Stimulated activated CD4-positive, alpha-beta T cell treated with anti-CD3 and anti-CD28 coated beads, Interleukin-1b, Interleukin-23, amount 100 ng/mL, for 48 hours (primary cell): ENCODE measurements at regions not wholly inside any gene's neighbourhood (a gene's known extent, or its start where the extent isn't known, plus 50 kb on each side); places are given as distances from the start of the nearest gene placed in this dataset.

Source experiments
- DNase-seq: peaks from one replicate; pipeline ENCODE4 v3.0.0-alpha.2; 2020

GRCh38 chr12:92488735-92489134 is 214.1 kb upstream of the PLEKHG7 start:
- DNase-seq: no peak

- no peak for DNase-seq
These were observed 215.7 kb upstream of the PLEKHG7 start for GRCh38 chr12:92487138-92487485.

GRCh38 chr12:92486443-92487137 is 216.2 kb upstream of the PLEKHG7 start:
- no peak for DNase-seq

DNA sequence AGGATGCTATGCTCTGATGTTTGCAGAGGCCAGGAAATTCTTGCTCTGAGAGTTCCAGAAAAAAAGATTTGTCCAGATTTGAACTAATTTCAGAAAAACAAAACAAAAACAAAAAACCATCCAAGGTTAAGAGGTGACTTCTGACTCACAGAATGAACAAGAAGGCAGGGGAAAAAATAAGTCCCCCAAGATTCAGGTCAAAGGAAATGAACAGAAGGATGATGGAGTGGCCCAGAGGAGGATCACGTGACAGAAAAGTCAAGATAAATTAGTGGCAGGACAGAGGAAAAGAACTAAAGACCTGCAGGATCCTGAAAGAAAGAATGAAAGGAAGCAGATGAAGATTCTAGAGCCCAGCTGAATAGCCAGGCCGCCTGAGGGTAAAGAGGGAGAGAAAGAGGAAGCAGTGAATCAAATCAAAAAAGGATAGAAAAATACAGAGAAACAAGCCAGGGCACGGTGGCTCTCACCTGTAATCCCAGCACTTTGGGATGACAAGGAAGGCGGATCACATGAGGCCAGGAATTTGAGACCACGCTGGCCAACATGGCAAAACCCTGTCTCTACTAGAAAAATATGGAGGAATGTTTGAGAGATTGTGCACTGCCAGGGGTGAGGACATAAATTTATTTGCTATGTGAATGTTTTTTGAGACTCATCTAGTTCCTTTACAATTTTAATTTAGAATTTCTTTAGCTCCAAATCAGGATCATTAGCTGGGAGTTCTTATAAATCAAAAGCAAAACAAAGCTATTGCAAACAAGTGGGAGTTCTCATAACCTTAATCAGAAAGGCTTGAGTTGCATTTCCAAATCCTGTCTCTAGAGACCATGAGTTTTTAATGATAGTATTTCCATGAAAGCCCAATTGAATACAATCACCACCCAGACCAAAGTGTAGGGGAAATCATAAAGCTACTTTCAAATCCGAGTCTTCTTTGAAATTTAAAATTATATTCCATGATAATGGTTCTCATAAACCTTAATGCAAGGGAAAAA is 217.1 kb upstream of the PLEKHG7 start:
- no peak for DNase-seq

DNA sequence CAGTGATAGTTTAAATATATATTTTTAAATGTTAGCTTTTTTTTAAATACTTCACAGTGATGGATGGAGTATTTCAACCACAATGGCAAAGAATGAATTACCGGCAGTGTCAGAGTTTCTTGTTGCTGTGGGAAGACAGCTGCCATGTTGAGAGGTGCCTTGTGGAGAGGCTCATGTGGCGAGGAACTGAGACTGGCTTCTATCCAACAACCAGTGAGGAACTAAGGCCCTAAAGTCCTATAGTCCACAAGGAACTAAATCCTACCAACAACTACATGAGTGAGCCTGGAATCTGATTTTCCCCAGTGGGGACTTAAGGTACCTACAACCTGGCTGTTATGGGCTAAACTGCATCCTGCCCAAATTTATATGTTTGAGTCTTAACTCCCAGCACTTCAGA is 220.2 kb upstream of the PLEKHG7 start:
- DNase-seq: no peak

- no peak for DNase-seq
These were observed 221.7 kb upstream of the PLEKHG7 start for GRCh38 chr12:92481066-92481465.

DNA sequence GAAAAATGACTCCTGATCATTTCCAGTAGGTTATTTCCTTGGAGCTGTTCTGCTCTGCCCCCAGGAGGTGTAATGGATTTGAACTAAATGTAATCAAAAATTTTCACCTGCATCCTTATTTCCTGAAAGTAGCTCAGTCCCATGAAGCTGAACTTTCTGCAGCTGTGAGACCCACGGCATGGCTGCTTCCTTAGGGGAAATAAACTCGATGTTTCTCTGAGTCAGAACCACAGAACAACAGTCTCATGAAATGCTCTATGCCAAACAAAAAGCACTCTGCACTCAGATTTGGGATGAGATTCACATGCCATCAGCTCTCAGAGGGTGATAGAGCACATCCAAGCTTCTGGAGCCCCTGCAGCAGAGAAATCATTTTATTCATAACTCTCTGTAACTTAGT is 224.1 kb upstream of the PLEKHG7 start:
- DNase-seq: no peak

DNA sequence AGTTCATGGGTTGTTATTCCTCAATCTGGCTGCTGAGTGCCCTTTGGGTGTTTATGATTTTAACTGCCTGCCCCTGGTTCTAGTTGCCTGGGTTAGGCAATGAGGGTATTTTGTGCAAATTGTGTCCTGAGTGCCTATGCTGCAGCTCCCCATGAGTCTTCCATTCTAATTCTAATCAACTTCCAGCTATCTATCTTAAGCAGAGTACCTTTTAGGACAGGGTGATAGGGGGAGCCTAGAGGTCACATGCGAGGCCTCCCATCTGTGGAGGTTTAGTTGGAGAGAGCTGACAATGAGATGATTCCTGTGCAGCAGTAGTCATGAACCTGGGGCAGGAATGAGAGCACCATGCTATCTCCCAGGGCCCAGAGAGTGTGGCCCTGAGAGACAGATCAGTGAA is 225.9 kb upstream of the PLEKHG7 start:
- DNase-seq: no peak

DNA sequence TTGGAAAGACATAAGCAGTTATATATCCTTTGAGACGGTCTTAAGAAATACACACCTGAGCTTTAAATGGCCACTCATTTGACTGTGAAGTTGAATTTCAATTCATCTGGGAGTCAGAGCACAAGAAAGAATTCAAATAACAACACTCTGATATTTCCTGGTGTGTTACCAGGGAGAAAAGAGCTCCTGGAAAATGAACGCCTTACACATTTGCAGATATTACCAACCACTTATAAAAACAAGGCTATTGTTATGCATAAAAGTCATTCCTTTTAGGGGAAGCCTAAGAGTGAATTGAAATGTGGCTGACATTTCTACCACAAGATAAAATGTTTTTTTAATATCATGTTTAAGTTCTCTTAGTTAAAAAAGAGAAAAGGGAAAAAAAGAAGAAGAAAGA is 229.2 kb upstream of the PLEKHG7 start:
- no peak for DNase-seq

DNA sequence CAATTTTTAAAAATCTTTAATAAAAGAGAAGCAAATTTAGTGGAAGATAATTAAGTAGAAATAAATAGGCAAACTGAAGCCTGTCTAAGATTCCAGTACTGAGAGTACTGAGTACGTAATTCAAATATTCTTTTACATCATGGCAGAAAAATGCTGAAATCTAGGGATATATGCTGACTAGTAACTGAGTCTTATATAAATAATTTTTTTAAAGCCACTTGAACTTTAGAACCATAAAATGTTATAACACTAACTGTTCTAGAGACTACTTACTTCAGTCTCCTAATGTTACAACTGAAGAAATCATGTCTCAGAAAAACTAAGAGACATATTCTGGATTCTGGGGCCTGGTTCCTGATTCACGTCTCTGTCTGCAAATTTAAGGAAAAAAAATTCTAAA is 230.6 kb upstream of the PLEKHG7 start:
- no peak for DNase-seq

DNA sequence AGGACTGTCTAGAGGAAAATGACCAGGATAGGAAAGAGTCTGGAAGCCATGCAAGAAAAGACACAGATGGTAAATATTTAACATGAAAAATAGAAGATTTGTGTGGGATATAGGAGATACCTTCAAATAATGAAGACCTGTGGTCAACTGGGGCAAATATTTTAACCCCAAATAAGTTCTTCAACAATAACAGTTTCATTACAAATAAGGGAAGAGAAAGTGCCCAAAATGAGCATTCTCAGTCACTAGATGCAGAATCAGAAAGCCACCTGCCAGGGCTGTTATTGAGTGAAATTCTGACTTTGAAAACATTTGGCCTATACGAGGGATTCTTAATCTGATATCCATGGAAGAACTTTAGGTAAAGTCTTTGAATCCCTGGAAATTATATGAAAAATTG is 231.2 kb upstream of the PLEKHG7 start:
- DNase-seq: no peak

- DNase-seq: peak; percentile 34
These were observed 232.2 kb upstream of the PLEKHG7 start for GRCh38 chr12:92470608-92471021.

- DNase-seq: no peak
These were observed 233.0 kb upstream of the PLEKHG7 start for GRCh38 chr12:92469837-92470236.

- no peak for DNase-seq
These were observed 234.3 kb upstream of the PLEKHG7 start for GRCh38 chr12:92468358-92469020.

GRCh38 chr12:92467886-92468285 is 234.9 kb upstream of the PLEKHG7 start:
- no peak for DNase-seq

DNA sequence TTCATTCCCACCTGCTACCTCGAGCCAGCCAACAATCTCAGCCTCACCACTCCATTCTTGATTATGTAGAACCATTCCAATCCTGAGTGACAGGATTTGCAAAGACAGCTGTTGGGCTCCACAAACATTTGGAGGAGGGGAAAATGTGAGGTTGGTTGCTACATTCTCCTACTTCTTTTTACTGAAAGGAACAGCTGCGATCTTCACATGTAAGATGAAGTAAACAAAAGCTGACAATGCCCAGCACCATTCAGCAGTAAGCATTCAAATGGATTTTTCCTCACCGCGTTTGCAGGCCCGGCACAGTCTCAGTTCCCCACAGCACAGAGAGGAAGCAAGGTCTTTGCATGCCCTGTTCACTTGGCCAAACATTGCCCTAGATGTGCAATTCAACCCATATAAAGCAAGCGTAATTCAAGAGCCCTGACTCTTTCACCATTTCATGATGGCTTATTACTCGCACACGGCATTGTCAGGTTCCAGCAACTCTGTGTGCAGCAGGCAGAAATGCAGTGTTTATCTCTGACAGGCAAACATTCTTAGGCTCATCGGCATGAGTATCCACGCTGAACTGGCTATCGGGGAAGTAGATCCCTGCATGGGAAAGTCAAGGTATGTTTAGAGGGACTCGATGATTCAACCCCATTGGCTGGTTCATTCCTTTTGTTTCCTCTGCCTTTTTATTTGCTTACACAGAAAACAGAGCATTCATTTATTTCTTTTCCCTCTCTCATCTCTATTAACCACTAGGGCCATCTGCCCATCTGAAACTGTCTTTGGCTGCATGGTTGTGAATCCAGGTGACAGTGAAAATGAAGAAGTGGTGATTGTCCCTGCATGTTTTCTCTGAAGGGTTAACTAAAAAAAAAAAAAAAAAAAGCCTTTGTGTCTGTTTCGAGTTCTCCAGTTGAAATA is 236.1 kb upstream of the PLEKHG7 start:
- DNase-seq: no peak

GRCh38 chr12:92465786-92466295 is 236.9 kb upstream of the PLEKHG7 start:
- DNase-seq: no peak

DNA sequence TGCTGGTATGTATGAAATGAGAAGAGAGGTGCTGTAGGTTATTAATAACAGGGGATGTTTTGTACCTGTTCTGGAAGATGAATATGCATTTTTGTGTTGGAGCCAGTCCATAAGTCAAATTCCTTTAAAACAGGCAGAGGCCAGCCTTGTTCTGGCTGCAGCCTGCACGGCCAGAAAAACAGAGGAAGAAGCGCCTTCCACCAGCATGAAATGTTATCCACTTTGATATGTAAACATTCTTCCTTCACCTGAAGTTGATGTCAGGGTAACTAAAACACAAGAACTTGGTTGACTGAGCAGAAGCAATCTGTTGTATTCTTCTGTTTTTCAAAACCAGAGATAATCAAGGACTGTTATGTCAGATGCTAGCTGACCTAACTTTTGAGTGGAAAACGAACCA is 237.9 kb upstream of the PLEKHG7 start:
- no peak for DNase-seq

GRCh38 chr12:92463171-92463570 is 239.6 kb upstream of the PLEKHG7 start:
- no peak for DNase-seq

DNA sequence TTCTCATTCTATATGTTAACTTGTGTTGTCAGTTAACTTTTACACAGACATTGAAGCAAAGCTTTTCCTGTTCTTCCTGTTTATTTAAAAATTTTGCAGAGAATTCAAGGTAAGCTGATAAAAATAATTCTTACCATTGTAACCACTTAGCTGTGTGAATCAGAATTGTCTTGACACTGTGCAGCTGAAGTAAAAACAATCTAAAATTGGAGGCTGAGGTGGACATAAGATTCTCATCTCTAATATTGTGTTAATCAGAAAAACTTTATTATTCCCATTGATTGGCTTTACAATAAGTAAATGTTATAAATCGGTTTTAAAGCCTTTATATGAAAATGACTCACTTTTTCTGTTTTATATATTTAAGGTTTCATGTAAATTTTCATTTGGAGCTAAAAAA is 240.3 kb upstream of the PLEKHG7 start:
- no peak for DNase-seq

DNA sequence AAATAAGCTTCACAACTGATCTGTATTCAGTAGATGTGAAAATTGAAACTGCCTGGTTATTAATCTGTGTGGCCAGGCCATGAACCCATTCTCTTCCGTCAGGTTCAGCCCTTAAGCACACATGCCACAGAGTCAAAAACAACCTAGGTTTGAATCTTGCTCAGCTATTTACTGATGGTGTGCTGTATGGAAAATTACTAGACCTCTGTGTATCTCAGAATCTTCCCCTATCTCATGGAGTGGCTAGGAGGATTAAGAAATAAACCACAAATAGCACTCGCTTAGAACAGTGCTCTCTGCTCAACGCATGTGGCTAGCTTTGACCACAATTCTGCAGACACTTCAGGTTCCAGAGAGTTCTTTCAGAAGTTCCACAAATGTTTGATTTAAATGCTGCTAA is 240.7 kb upstream of the PLEKHG7 start:
- DNase-seq: no peak

DNA sequence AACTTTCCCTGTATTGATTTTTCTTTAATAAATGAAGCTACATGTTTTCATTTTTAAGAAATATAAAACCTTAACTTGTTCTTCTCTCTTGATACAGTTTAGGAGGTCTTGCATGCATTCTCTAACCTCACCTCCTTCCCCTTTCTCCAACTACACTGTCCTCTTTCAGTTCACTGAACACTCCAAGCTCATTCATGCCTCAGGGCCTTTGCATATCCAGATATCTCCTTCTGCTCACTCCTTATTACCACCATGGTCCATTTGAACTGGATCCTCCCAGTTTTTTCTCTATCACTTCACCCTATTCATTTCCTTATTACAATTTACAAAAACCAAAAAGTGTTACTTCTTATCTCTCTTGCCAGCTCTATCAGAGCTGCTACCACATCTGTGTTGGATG is 242.9 kb upstream of the PLEKHG7 start:
- DNase-seq: no peak
